OCI-LY1 (cell line): ENCODE measurements at regions not wholly inside any gene's neighbourhood (a gene's known extent, or its start where the extent isn't known, plus 50 kb on each side); places are given as distances from the start of the nearest gene placed in this dataset.
"Not testable (repeated sequence)": the region's sequence is repeated elsewhere in the genome, so short reads cannot be mapped to it uniquely, and the experiment has no call there.

Experiments used
- H2AFZ ChIP-seq: fragments of 200-600 bp; sonication (generic), shearing (Covaris generic); 2 replicates; pipeline ENCODE4 v1.6.0; 2014; ENCODE audit warnings: antibody characterized with exemption, mild to moderate bottlenecking, low read length
- H3F3A ChIP-seq: fragments of 200-600 bp; sonication (generic), shearing (Covaris generic); 2 replicates; pipeline ENCODE4 v1.6.0; 2014; ENCODE audit warnings: mild to moderate bottlenecking, antibody characterized with exemption, low read length, moderate library complexity; ENCODE audit not compliant: insufficient read depth
- H3K27ac ChIP-seq: fragments of 200-600 bp; sonication (generic); 2 replicates; pipeline ENCODE4 v1.5.1; 2014; ENCODE audit warnings: low read length, mixed run types, mild to moderate bottlenecking, low read depth; ENCODE audit not compliant: poor library complexity, severe bottlenecking
- H3K27me3 ChIP-seq: fragments of 200-600 bp; sonication (generic); 2 replicates; pipeline ENCODE4 v1.6.0; 2014; ENCODE audit warnings: antibody characterized with exemption, mild to moderate bottlenecking, low read length, moderate library complexity; ENCODE audit not compliant: insufficient read depth
- H3K36me3 ChIP-seq: fragments of 200-600 bp; sonication (generic); 2 replicates; pipeline ENCODE4 v1.6.1; 2014; ENCODE audit warnings: mild to moderate bottlenecking, antibody characterized with exemption, low read length, moderate library complexity, mixed read lengths; ENCODE audit not compliant: insufficient read depth
- H3K4me1 ChIP-seq: fragments of 200-600 bp; sonication (generic); 2 replicates; pipeline ENCODE4 v1.5.1; 2014; ENCODE audit warnings: mild to moderate bottlenecking, low read length, moderate library complexity; ENCODE audit not compliant: insufficient read depth, severe bottlenecking
- H3K4me2 ChIP-seq: fragments of 200-600 bp; sonication (generic), shearing (Covaris generic); 2 replicates; pipeline ENCODE4 v1.6.1; 2014; ENCODE audit warnings: low read length
- H3K4me3 ChIP-seq: fragments of 200-600 bp; sonication (generic); 2 replicates; pipeline ENCODE4 v1.5.1; 2014; ENCODE audit warnings: low read length, low read depth, mild to moderate bottlenecking, mixed read lengths; ENCODE audit not compliant: poor library complexity, severe bottlenecking
- H3K79me2 ChIP-seq: fragments of 200-600 bp; shearing (Covaris generic); 2 replicates; pipeline ENCODE4 v1.6.1; 2016; ENCODE audit warnings: mixed run types, low read length, mixed read lengths; ENCODE audit not compliant: insufficient read depth
- H3K9ac ChIP-seq: fragments of 200-600 bp; sonication (generic), shearing (Covaris generic); 2 replicates; pipeline ENCODE4 v1.6.1; 2014; ENCODE audit warnings: mild to moderate bottlenecking, low read length, mixed read lengths
- H3K9me2 ChIP-seq: fragments of 200-600 bp; sonication (generic), shearing (Covaris generic); 2 replicates; pipeline ENCODE4 v1.6.1; 2014; ENCODE audit warnings: low read depth, mild to moderate bottlenecking, low read length, mixed read lengths
- H3K9me3 ChIP-seq: fragments of 200-600 bp; shearing (Covaris generic); 2 replicates; pipeline ENCODE4 v1.6.1; 2014; ENCODE audit warnings: low read length, mixed read lengths
- H4K20me1 ChIP-seq: fragments of 200-600 bp; sonication (generic), shearing (Covaris generic); 2 replicates; pipeline ENCODE4 v1.6.0; 2016; ENCODE audit warnings: mild to moderate bottlenecking, low read length; ENCODE audit not compliant: insufficient read depth
- CTCF ChIP-seq: fragments of 200-600 bp; sonication (generic), shearing (Covaris generic); IDR thresholded peaks from 2 replicates; pipeline ENCODE4 v1.5.1; 2017; ENCODE audit warnings: mild to moderate bottlenecking, antibody characterized with exemption, low read length, moderate library complexity, mixed read lengths
- EZH2 ChIP-seq: fragments of 200-600 bp; sonication (generic), shearing (Covaris generic); IDR thresholded peaks from 2 replicates; pipeline ENCODE4 v1.8.0; 2017; ENCODE audit warnings: borderline replicate concordance, mixed run types, mild to moderate bottlenecking, antibody characterized with exemption, low read length, moderate library complexity, mixed read lengths

DNA sequence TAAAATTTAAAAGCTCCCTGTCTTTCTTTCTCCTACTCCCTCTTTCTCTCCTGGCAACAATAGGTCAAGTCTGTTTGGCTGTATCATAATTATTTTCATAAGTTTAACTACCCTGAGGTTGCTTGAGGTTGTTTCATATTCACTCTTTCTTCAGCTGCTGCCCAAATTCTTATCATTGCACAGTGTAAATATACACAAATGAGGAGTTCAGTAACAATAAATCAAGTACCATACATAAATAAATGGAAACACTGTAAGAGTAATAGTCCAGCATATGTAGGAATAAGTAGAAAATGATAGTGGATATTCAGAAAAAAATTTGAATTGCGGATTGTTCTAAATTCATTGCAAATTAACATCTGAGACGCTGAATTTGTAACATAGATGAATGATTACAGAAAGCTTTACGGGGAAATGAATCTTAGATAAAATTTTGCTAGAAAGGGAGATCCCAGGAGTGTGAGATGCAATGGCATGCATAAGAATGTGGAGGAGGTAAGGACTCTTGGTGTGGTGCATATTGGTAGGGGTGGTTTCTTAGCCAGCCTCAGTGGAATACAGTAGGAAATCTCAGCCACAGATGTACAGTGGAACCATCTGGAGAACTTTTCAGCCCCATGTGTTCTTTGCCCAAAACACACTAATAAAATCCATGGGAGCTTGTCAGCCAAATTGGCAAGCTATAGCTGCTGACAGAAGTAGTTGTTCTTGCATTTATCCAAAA, 480.7 kb downstream of the HTR1B start:
- Histone ChIP-seq H3K9me3 (no peaks in the 10 kb centered on the region), H3K27ac (no peak overlapping the region), H3K4me2 (no peak overlapping the region), H4K20me1 (no peaks in the 10 kb centered on the region), H2AFZ (no peak overlapping the region), H3K36me3 (no peaks in the 10 kb centered on the region), H3K4me3 (no peak overlapping the region), H3F3A (no peaks in the 10 kb centered on the region), H3K27me3 (no peaks in the 10 kb centered on the region), H3K4me1 (no peaks in the 10 kb centered on the region), H3K79me2 (no peaks in the 10 kb centered on the region), H3K9ac (no peak overlapping the region), H3K9me2 (no peaks in the 10 kb centered on the region)
- TF ChIP-seq EZH2 (no peak), CTCF (no peak)

DNA sequence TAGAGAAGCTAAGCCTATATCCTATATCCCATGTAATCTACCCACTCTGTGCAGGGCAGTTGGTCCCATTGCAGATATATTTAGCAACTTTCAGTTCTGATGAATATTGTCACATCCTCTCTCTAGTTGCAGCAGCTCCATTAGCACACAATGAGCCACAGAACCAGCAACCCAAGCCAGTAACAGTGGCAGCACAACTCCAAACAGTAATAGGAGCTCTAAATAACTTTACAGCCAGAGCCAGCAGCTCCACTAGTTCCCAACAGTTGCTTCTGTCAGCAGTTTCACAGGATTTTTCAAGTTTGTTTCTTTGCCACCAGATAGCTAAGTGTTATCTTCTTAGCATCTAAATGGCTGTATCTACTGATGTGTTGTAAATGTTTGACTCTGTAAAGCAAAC, 490.8 kb downstream of the HTR1B start:
- H4K20me1 ChIP-seq: no peaks in the 10 kb centered on the region

DNA sequence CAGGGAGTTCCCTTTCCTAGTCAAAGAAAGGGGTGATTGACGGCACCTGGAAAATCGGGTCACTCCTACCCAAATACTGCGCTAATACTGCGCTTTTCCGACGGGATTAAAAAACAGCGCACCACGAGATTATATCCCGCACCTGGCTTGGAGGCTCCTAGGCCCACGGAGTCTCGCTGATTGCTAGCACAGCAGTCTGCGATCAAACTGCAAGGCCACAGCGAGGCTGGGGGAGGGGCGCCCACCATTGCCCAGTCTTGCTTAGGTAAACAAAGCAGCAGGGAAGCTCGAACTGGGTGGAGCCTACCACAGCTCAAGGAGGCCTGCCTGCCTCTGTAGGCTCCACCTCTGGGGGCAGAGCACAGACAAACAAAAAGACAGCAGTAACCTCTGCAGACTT, 504.1 kb downstream of the HTR1B start:
- H3K9ac ChIP-seq, H3K36me3 ChIP-seq, H3K4me2 ChIP-seq, H3K4me1 ChIP-seq, H3K27me3 ChIP-seq, H3K9me3 ChIP-seq, H3K9me2 ChIP-seq, H4K20me1 ChIP-seq, H2AFZ ChIP-seq, H3K79me2 ChIP-seq, H3K4me3 ChIP-seq, H3F3A ChIP-seq, H3K27ac ChIP-seq: not testable (repeated sequence)

More for the DNA sequence above, 490.8 kb downstream of the HTR1B start:
- no peaks in the 10 kb centered on the region for H3K27me3 ChIP-seq
- no peak overlapping the region for H3K27ac ChIP-seq
- H3K4me2 ChIP-seq: no peak overlapping the region
- H3K4me3 ChIP-seq: no peak overlapping the region
- no peak for TF ChIP-seq CTCF
- no peak for TF ChIP-seq EZH2
- no peak overlapping the region for H2AFZ ChIP-seq
- no peaks in the 10 kb centered on the region for H3K36me3 ChIP-seq
- H3K9me2 ChIP-seq: no peaks in the 10 kb centered on the region
- no peaks in the 10 kb centered on the region for H3K9me3 ChIP-seq
- no peaks in the 10 kb centered on the region for H3K4me1 ChIP-seq
- no peaks in the 10 kb centered on the region for H3F3A ChIP-seq
- no peaks in the 10 kb centered on the region for H3K79me2 ChIP-seq
- no peak overlapping the region for H3K9ac ChIP-seq

- Histone ChIP-seq H3K79me2 (no peaks in the 10 kb centered on the region), H3F3A (no peaks in the 10 kb centered on the region), H4K20me1 (no peaks in the 10 kb centered on the region), H3K9me2 (peaks cover 3% of the 10 kb centered on the region; the same call in 1 of the 2 replicates), H3K9me3 (no peaks in the 10 kb centered on the region), H2AFZ (no peak overlapping the region), H3K36me3 (no peaks in the 10 kb centered on the region), H3K4me3 (no peak overlapping the region), H3K4me1 (no peaks in the 10 kb centered on the region), H3K27me3 (no peaks in the 10 kb centered on the region), H3K27ac (no peak overlapping the region), H3K9ac (no peak overlapping the region), H3K4me2 (no peak overlapping the region)
- no peak for TF ChIP-seq EZH2
- TF ChIP-seq CTCF: no peak
Measured at GRCh38 chr6:76942203-76942966, 520.9 kb downstream of the HTR1B start.
